Chondrocyte (in vitro differentiated cells): ENCODE measurements at regions not wholly inside any gene's neighbourhood (a gene's known extent, or its start where the extent isn't known, plus 50 kb on each side); places are given as distances from the start of the nearest gene placed in this dataset.

ENCODE experiments used
- DNase-seq: peaks from one replicate; pipeline ENCODE4 v3.0.0; 2021; ENCODE audit warnings: mixed read lengths, low spot score
- H3K27ac Mint-ChIP-seq: one replicate; pipeline ENCODE4 v1.8.0; 2021; ENCODE audit warnings: mild to moderate bottlenecking, moderate library complexity, mixed read lengths; ENCODE audit not compliant: unreplicated experiment
- H3K27me3 Mint-ChIP-seq: 2 replicates; pipeline ENCODE4 v1.8.0; 2021; ENCODE audit warnings: low read depth, mixed read lengths
- H3K36me3 Mint-ChIP-seq: 2 replicates; pipeline ENCODE4 v1.8.0; 2021; ENCODE audit warnings: low read depth, mixed read lengths
- H3K4me1 Mint-ChIP-seq: 2 replicates; pipeline ENCODE4 v1.8.0; 2021; ENCODE audit warnings: low read depth, mild to moderate bottlenecking, mixed read lengths
- H3K4me3 Mint-ChIP-seq: one replicate; pipeline ENCODE4 v1.8.0; 2021; ENCODE audit warnings: mild to moderate bottlenecking, moderate library complexity, mixed read lengths; ENCODE audit not compliant: unreplicated experiment
- H3K9me3 Mint-ChIP-seq: 2 replicates; pipeline ENCODE4 v1.8.0; 2021; ENCODE audit warnings: low read depth, mixed read lengths
- CTCF ChIP-seq: fragments of 200-600 bp; sonication (generic); IDR thresholded peaks from 2 replicates; pipeline ENCODE4 v1.5.0; 2021; ENCODE audit warnings: antibody characterized with exemption, mild to moderate bottlenecking, moderate library complexity

GRCh38 chr3:194906970-194907629, 221.4 kb downstream of the FAM43A start:
- no peak for DNase-seq
- H3K36me3 Mint-ChIP-seq, result peaks cover 1% of the 10 kb centered on the region
- H3K27me3 Mint-ChIP-seq, result no peaks in the 10 kb centered on the region
- H3K4me1 Mint-ChIP-seq, result peaks cover 3% of the 10 kb centered on the region
- TF ChIP-seq CTCF, result no peak
- no peak overlapping the region for H3K27ac Mint-ChIP-seq
- H3K4me3 Mint-ChIP-seq, result no peak overlapping the region
- H3K9me3 Mint-ChIP-seq, result peaks cover 9% of the 10 kb centered on the region

GRCh38 chr3:194907811-194908210, 222.1 kb downstream of the FAM43A start:
- Mint-ChIP-seq H3K9me3 (peaks cover 9% of the 10 kb centered on the region), H3K4me3 (no peak overlapping the region), H3K36me3 (peaks cover 1% of the 10 kb centered on the region), H3K4me1 (peaks cover 3% of the 10 kb centered on the region), H3K27me3 (peaks cover 3% of the 10 kb centered on the region), H3K27ac (no peak overlapping the region)
- no peak for DNase-seq
- no peak for TF ChIP-seq CTCF

DNA sequence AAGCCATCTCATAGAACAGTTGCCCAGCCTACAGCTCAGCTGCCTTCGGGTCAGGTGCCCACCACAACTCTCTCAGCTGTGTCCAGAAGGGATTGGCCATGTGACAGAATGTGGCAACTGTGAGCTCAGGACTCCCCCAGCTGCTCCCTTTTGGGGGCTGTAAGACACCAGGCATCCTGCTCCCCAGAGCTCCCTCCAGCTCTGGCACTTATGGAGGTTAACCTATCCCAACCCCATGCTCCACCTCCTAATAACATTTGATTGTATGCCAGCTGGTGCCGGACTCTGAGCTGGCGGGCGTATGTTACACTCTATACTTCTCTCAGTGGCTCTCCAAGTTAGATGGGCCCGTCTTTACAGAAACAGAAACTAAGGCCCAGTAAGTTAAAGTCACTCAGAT, 222.8 kb downstream of the FAM43A start:
- Mint-ChIP-seq H3K36me3 (peaks cover 1% of the 10 kb centered on the region), H3K4me3 (no peak overlapping the region), H3K27ac (no peak overlapping the region), H3K4me1 (peaks cover 3% of the 10 kb centered on the region), H3K27me3 (peaks cover 3% of the 10 kb centered on the region), H3K9me3 (peaks cover 7% of the 10 kb centered on the region)
- TF ChIP-seq CTCF, result no peak
- no peak for DNase-seq

GRCh38 chr3:194908972-194909371, 223.3 kb downstream of the FAM43A start:
- H3K36me3 Mint-ChIP-seq, result no peaks in the 10 kb centered on the region
- DNase-seq, result no peak

GRCh38 chr3:194910414-194910984, 224.8 kb downstream of the FAM43A start:
- H3K4me1 Mint-ChIP-seq, result peaks cover 3% of the 10 kb centered on the region
- no peak for TF ChIP-seq CTCF
- peaks cover 3% of the 10 kb centered on the region for H3K27me3 Mint-ChIP-seq
- no peak overlapping the region for H3K27ac Mint-ChIP-seq
- H3K36me3 Mint-ChIP-seq, result no peaks in the 10 kb centered on the region
- no peaks in the 10 kb centered on the region for H3K9me3 Mint-ChIP-seq
- H3K4me3 Mint-ChIP-seq, result no peak overlapping the region
- DNase-seq, result no peak

More at GRCh38 chr3:194908972-194909371, 223.3 kb downstream of the FAM43A start:
- Mint-ChIP-seq H3K4me1 (peaks cover 3% of the 10 kb centered on the region), H3K9me3 (peaks cover 2% of the 10 kb centered on the region), H3K4me3 (no peak overlapping the region), H3K27ac (no peak overlapping the region), H3K27me3 (peaks cover 3% of the 10 kb centered on the region)
- no peak for TF ChIP-seq CTCF
